ENCODE measurements at regions not wholly inside any gene's neighbourhood (a gene's known extent, or its start where the extent isn't known, plus 50 kb on each side); places are given as distances from the start of the nearest gene placed in this dataset.

DNA sequence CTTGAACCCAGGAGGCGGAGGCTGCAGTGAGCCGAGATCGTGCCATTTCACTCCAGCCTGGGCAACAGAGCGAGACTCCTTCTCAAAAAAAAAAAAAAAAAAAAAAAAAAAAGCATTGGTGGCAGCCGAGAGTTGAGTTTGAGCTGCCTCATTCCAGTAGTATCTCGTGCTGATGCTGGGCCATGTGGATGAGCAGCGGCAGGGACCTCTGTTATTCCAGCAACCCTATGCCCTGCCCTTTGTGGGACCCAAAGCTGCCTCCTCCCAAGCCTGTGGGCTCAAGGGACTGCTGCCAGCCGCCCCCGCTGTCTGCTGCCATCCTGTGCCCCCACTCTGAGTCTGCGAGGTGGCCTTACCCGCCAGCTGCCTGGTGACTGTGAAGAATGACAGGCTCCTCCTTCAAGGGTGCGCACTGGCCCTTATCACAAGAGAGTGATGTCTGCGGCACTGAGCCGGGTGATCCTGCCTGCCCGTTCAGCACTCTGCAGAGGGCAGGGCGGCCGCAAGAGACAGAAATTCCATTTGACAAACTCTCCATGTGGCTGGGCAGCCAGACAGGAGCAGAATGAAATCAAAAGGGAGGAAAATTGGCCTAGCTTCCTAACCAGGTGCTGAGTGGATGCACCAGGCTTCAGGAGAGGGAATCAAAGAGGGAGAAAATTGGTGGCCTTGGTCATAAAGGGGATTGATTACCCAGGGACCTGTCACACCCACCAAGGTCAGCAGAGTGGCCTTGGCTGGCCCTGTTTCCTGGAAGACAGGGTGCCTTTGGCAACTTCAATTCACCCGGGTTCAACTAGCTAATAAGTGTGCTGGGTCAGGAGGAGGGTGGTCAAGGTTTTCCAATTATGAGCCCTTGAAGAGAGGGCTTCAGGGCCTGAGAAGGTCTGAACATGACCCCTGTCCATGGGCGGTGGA is 65.3 kb upstream of the ZMIZ1 start:
- DNase-seq: no peak

GRCh38 chr10:79004311-79004710 is 64.5 kb upstream of the ZMIZ1 start:
- DNase-seq: no peak

DNA sequence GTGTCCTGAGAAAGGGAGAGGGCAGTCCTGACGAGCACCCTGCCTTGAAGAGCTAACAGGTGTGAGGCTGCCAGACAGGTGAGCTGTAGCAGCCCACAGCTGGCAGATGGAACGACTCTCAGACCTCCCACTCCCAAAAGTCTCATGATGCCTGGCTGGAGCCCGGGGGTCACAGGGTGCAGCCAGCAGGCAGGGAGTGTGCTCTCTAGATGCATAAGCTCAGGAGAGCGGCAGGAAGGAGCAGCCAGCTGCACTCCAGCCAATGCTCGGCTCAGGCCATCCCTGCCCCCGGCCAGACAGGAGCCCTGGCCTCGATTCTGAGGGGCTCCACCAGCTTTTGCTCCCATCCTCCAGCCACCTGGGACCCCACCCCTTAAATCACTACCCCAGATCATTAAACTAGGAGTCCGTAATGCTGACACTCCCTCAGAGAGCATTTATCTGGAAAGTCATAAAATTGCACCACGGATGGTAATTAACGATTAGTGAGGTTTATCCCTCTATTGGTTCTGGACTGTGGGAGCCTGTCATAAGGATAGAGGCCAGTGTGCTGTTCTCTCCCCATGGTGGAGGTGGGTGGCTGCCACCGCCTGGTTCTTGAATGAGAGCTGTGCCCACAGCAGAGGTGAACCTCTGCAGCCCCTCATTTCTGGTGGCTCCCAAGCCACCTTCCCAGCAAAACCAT is 63.5 kb upstream of the ZMIZ1 start:
- no peak for DNase-seq

DNA sequence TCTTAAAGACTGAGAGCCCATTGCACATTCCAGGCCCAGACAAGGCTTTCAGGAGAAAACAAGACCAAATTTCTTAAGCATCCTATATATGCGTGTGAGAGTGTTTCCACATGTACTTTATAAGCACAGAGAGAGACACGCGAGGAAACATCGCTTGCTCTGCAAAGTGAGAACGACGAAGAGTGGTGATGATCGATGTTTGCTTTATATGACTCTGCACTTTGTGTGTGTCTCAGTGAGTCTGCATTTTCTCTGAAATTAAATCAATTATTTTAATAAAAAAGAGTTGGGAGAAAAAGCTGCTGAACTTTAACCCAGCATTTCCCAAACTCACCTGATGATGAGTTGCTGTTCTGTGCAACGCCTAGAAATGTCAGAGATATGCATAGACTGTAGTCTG is 61.7 kb upstream of the ZMIZ1 start:
- no peak for DNase-seq

DNA sequence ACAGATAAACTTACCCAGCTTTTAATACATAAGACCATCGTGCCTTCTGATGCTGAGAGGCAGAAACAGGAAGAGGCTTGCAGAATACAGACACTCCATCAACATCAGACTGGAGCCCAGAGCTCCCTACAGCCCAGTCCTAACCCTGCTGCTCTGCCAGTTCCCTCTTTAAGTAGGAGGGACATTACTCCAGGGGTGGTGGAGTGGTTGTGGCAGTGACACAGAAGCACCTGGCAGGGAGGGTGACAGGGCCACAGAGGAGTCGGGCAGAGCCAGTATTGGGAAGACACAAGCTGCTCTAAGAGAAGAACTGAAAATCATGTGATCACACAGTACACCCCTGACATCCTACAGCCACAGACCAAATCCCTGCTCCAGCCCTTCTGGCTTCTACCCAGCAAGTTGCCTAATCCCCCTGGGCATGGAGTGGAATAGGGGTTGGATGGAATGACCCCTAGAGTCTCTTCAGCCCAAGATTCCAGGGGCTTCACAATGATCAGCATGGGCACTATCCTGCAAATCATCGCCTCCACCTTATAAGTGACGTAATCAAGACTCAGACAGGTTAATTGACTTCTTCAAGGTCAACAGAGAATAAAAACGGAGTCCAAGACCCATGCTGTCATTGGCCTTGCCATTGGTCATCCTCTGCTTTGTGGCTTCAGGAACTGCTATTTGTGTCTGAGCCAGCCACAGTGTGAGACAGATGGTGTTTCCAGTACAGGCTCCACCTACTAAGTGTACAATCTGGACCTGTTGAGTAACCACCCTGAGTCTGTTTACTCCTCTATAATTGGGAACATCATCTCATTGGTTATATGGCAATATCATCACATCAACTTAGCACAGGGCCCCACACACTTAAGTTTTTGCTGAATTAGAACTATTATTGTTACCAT is 61.1 kb upstream of the ZMIZ1 start:
- DNase-seq: no peak

- DNase-seq: no peak
Measured at GRCh38 chr10:79009145-79009544, 59.6 kb upstream of the ZMIZ1 start.

DNA sequence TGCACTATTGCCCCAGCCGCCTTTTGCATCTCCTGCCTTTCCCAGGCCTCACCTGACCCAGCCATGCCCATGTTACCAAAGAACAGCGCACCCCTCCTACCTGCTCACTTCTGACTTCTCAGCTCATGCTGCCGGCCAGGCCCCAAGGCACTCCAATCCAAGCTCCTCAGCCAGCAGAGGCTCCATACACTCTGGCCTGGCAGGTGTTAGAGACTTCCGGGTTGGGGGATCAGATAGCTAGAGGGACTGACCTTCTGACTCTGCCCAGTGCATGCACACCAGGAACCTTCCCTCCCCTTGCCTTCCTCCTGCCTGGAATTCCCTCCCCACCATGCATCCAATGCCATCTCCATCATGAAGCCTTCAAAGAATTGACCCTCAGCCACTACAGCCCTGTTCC is 56.2 kb upstream of the ZMIZ1 start:
- DNase-seq: no peak

DNA sequence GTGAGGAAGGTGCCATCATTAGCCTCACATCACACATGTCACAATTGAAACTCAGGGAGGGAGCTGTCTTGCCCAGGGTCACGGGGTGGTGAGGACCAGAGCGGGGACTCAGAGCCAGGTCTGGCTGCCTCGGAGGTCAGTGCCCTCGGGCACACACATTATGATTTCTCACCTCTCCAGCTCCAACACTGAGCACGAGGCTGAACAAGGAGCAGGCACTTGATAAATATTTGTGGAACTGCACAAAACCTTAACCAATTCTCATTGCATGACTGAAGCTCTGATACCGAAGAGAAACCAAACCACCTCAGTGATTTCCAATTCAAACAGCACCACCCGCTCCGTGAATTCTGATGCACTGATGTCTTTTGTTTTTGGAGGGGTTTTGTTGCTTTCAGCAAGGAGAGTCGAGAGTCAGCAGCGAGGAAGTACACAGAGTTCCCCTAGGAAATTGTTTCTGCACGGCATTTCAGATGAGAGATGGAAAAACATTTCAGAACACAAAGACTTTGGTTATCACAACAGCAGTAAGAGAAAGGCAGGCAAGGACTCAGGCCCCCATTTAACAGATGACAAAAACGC is 55.3 kb upstream of the ZMIZ1 start:
- no peak for DNase-seq

- DNase-seq: no peak
Measured at GRCh38 chr10:79014796-79015195, 54.0 kb upstream of the ZMIZ1 start.

DNA sequence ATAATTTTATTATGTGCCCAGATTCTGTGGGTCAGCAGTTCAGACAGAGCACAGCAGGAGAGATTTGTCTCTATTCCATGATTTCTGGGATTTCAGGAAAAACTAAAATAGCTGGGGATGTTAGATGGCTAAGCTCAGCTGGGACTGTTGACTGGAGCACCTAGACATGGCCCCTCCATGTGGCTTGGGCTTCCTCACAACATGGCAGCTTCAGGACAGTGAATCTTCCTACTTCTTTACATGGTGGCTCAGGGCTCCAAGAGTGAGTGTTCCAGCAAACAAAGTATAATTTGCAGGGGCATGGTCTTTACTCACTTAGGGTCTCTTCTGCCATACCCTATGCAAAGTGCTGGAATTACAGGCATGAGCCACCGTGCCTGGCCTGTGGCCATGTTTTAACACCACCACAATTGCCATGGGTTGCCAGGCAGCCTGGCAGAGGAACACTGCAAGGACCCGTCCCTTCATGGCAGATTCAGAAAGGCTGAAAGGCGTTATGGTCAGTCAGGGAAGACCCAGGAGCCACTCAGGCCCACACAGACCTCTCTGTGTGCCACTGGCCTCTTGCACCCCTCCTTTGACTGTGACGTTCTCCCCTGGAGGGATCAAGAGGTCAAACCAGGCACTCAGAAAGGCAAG is 50.8 kb upstream of the ZMIZ1 start:
- DNase-seq: no peak

GRCh38 chr10:79018521-79019011 is 50.2 kb upstream of the ZMIZ1 start:
- DNase-seq: no peak
